SK-N-SH treated with all-trans-retinoic acid at 6 μM for 48 hours (cell line): ENCODE measurements at regions not wholly inside any gene's neighbourhood (a gene's known extent, or its start where the extent isn't known, plus 50 kb on each side); places are given as distances from the start of the nearest gene placed in this dataset.

Source experiments
- ATAC-seq: fragments of 200-7000 bp; cut with Tn5 transposase; 3 replicates; pipeline ENCODE4 v1.9.1; 2020; ENCODE audit warnings: mild to moderate bottlenecking, moderate library complexity
- ARNTL ChIP-seq: fragments of 450-650 bp; formaldehyde crosslinking; IDR thresholded peaks from 2 replicates; pipeline ENCODE4 v1.5.0; 2020; ENCODE audit warnings: low read depth, mild to moderate bottlenecking, moderate library complexity, borderline replicate concordance
- CREB5 ChIP-seq: fragments of 250-450 bp; sonication (Bioruptor Pico); IDR thresholded peaks from 2 replicates; pipeline ENCODE4 v1.5.1; 2020; ENCODE audit warnings: low read depth, mild to moderate bottlenecking, moderate library complexity
- CSDC2 ChIP-seq: fragments of 250-450 bp; sonication (Bioruptor Pico); IDR thresholded peaks from 2 replicates; pipeline ENCODE4 v1.5.0; 2020; ENCODE audit warnings: mild to moderate bottlenecking, moderate library complexity
- CSRNP3 ChIP-seq: fragments of 250-450 bp; sonication (Bioruptor Pico); IDR thresholded peaks from 2 replicates; pipeline ENCODE4 v1.5.1; 2021; ENCODE audit warnings: mild to moderate bottlenecking, moderate library complexity
- ESRRG ChIP-seq: fragments of 250-450 bp; sonication (Bioruptor Pico); IDR thresholded peaks from 2 replicates; pipeline ENCODE4 v1.6.1; 2021; ENCODE audit warnings: mild to moderate bottlenecking
- GLIS3 ChIP-seq: fragments of 250-450 bp; sonication (Bioruptor Pico); IDR thresholded peaks from 2 replicates; pipeline ENCODE4 v1.5.0; 2020; ENCODE audit warnings: mild to moderate bottlenecking, moderate library complexity
- OSR1 ChIP-seq: fragments of 250-450 bp; sonication (Bioruptor Pico); IDR thresholded peaks from 2 replicates; pipeline ENCODE4 v1.8.0; 2022; ENCODE audit warnings: moderate library complexity, mild to moderate bottlenecking, inconsistent platforms
- PATZ1 ChIP-seq: fragments of 250-450 bp; sonication (Bioruptor Pico); IDR thresholded peaks from 2 replicates; pipeline ENCODE4 v1.8.0; 2020; ENCODE audit warnings: mild to moderate bottlenecking, moderate library complexity, borderline replicate concordance
- POU6F1 ChIP-seq: fragments of 250-450 bp; sonication (Bioruptor Pico); IDR thresholded peaks from 2 replicates; pipeline ENCODE4 v1.8.0; 2021; ENCODE audit warnings: low read depth, mild to moderate bottlenecking, moderate library complexity, borderline replicate concordance
- PPARA ChIP-seq: fragments of 250-450 bp; sonication (Bioruptor Pico); IDR thresholded peaks from 2 replicates; pipeline ENCODE4 v1.5.0; 2020; ENCODE audit warnings: mild to moderate bottlenecking, borderline replicate concordance
- RARB ChIP-seq: fragments of 250-450 bp; sonication (Bioruptor Pico); IDR thresholded peaks from 2 replicates; pipeline ENCODE4 v1.8.0; 2021; ENCODE audit warnings: mild to moderate bottlenecking, moderate library complexity
- SNAI2 ChIP-seq: fragments of 250-450 bp; sonication (Bioruptor Pico); IDR thresholded peaks from 2 replicates; pipeline ENCODE4 v1.5.0; 2020; ENCODE audit warnings: mild to moderate bottlenecking, moderate library complexity
- TCF4 ChIP-seq: fragments of 250-450 bp; sonication (Bioruptor Pico); IDR thresholded peaks from 2 replicates; pipeline ENCODE4 v1.8.0; 2021; ENCODE audit warnings: mild to moderate bottlenecking, moderate library complexity, borderline replicate concordance
- TOX ChIP-seq: fragments of 250-450 bp; sonication (Bioruptor Pico); IDR thresholded peaks from 2 replicates; pipeline ENCODE4 v1.8.0; 2021; ENCODE audit warnings: mild to moderate bottlenecking, moderate library complexity, borderline replicate concordance
- TSHZ2 ChIP-seq: fragments of 250-450 bp; sonication (Bioruptor Pico); IDR thresholded peaks from 2 replicates; pipeline ENCODE4 v1.5.0; 2020; ENCODE audit warnings: mild to moderate bottlenecking, moderate library complexity
- ZC3H10 ChIP-seq: fragments of 250-450 bp; sonication (Bioruptor Pico); IDR thresholded peaks from 2 replicates; pipeline ENCODE4 v1.5.1; 2021; ENCODE audit warnings: mild to moderate bottlenecking, moderate library complexity
- ZFP3 ChIP-seq: fragments of 250-450 bp; sonication (Bioruptor Pico); IDR thresholded peaks from 2 replicates; pipeline ENCODE4 v1.5.0; 2020; ENCODE audit warnings: mild to moderate bottlenecking, moderate library complexity
- ZFP30 ChIP-seq: fragments of 450-650 bp; formaldehyde crosslinking; IDR thresholded peaks from 2 replicates; pipeline ENCODE4 v1.5.0; 2022; ENCODE audit warnings: mild to moderate bottlenecking, moderate library complexity
- ZNF565 ChIP-seq: fragments of 450-650 bp; formaldehyde crosslinking; conservative IDR thresholded peaks from 2 replicates; pipeline ENCODE4 v1.5.0; 2020; ENCODE audit warnings: low read depth, mild to moderate bottlenecking, moderate library complexity
- ZNF70 ChIP-seq: fragments of 450-650 bp; formaldehyde crosslinking; IDR thresholded peaks from 2 replicates; pipeline ENCODE4 v1.5.0; 2020; ENCODE audit warnings: mild to moderate bottlenecking, moderate library complexity

- ATAC-seq = no peak
- TF ChIP-seq POU6F1 (no peak), OSR1 (CRISPR knock-in tag) (no peak), ESRRG (no peak), ZFP3 (CRISPR knock-in tag) (no peak), CSRNP3 (CRISPR knock-in tag) (no peak), ZFP30 (CRISPR knock-in tag) (no peak), SNAI2 (CRISPR knock-in tag) (no peak), RARB (CRISPR knock-in tag) (no peak), ZNF565 (CRISPR knock-in tag) (no peak), CSDC2 (CRISPR knock-in tag) (no peak), TSHZ2 (CRISPR knock-in tag) (no peak), TCF4 (CRISPR knock-in tag) (no peak), ZNF70 (no peak)
- TF ChIP-seq, all 23 proteins: peak for 0
These were observed 83.8 kb downstream of the AXIN2 start for GRCh38 chr17:65477600-65477999.

GRCh38 chr17:65474660-65475059 lies 86.8 kb downstream of the AXIN2 start:
- ATAC-seq = no peak
- TF ChIP-seq POU6F1 (no peak), ZNF70 (no peak), OSR1 (CRISPR knock-in tag) (no peak), PPARA (CRISPR knock-in tag) (no peak), CSDC2 (CRISPR knock-in tag) (no peak), TOX (CRISPR knock-in tag) (no peak), ZNF565 (CRISPR knock-in tag) (no peak), RARB (CRISPR knock-in tag) (no peak), ZFP30 (CRISPR knock-in tag) (no peak)
- TF ChIP-seq, all 23 proteins: peak for 0

GRCh38 chr17:65473985-65474384 lies 87.5 kb downstream of the AXIN2 start:
- no peak for ATAC-seq
- TF ChIP-seq PATZ1 (CRISPR knock-in tag) (no peak), ZFP30 (CRISPR knock-in tag) (no peak), GLIS3 (no peak), CSRNP3 (CRISPR knock-in tag) (no peak), ZC3H10 (CRISPR knock-in tag) (no peak), ARNTL (CRISPR knock-in tag) (no peak), CREB5 (CRISPR knock-in tag) (no peak), ZNF565 (CRISPR knock-in tag) (no peak), ZNF70 (no peak), TCF4 (CRISPR knock-in tag) (no peak), OSR1 (CRISPR knock-in tag) (no peak), CSDC2 (CRISPR knock-in tag) (no peak), RARB (CRISPR knock-in tag) (no peak), PPARA (CRISPR knock-in tag) (no peak), POU6F1 (no peak)
